22Rv1 (cell line): ENCODE measurements at regions not wholly inside any gene's neighbourhood (a gene's known extent, or its start where the extent isn't known, plus 50 kb on each side); places are given as distances from the start of the nearest gene placed in this dataset.
A peak's percentile ranks its signal among the peaks of the same experiment; 100 is the strongest.

ENCODE experiments used
- ZFX ChIP-seq: fragments of 450-650 bp; IDR thresholded peaks from 2 replicates; pipeline ENCODE4 v1.6.1; 2017; ENCODE audit warnings: antibody characterized with exemption, borderline replicate concordance
- TF ChIP-seq, protein P1 (sequence below): fragments of 450-650 bp; IDR thresholded peaks from 2 replicates; pipeline ENCODE4 v1.5.1; 2017; ENCODE audit warnings: mild to moderate bottlenecking

DNA sequence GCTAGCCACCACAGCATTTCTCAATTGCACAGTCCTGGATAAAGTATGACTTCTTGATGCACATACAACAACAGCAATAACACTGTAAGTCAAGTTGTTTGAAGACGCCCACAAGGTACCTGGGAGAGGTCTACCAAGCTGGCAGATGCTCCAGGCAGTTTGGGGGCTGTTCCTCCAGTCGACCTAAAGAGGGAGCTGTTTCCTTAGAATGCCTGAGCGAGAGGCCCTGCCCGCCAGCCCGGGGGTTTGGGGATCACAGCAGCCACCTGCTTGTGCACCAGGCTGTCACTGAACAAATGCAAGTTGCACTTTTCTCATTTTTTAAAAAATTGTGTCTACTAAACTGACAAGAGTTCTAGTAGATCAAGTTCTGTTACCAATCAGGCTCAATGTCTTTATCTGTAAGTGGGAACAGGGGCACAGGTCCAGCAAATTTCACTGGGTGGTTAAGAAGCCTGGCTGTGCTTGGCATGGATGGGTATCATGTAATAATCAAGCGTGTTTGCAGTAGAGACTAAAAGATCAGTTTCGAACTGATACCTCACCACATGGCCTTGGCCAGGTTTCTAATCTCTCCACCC lies 193.8 kb upstream of the ADO start:
- TF ChIP-seq, protein P1, sequence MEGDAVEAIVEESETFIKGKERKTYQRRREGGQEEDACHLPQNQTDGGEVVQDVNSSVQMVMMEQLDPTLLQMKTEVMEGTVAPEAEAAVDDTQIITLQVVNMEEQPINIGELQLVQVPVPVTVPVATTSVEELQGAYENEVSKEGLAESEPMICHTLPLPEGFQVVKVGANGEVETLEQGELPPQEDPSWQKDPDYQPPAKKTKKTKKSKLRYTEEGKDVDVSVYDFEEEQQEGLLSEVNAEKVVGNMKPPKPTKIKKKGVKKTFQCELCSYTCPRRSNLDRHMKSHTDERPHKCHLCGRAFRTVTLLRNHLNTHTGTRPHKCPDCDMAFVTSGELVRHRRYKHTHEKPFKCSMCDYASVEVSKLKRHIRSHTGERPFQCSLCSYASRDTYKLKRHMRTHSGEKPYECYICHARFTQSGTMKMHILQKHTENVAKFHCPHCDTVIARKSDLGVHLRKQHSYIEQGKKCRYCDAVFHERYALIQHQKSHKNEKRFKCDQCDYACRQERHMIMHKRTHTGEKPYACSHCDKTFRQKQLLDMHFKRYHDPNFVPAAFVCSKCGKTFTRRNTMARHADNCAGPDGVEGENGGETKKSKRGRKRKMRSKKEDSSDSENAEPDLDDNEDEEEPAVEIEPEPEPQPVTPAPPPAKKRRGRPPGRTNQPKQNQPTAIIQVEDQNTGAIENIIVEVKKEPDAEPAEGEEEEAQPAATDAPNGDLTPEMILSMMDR: peak; percentile 57
- TF ChIP-seq ZFX: no peak
